Stomach (tissue), 4 donors: ENCODE measurements at regions not wholly inside any gene's neighbourhood (a gene's known extent, or its start where the extent isn't known, plus 50 kb on each side); places are given as distances from the start of the nearest gene placed in this dataset.

ENCODE experiments used
- POLR2AphosphoS5 ChIP-seq, 3 donors: sonication (generic); formaldehyde crosslinking; IDR thresholded peaks; one replicate each; pipeline ENCODE4 v1.6.1; 2016; ENCODE audit warnings: antibody characterized with exemption in 3 of 3
- TF ChIP-seq, protein P1 (sequence below), 7 experiments: fragments of 450-650 bp in 4 of 7; fragments of 200-600 bp in 3 of 7; sonication (generic) in 3 of 7; IDR thresholded peaks; one replicate each; pipeline ENCODE4 v1.5.1; 2016 to 2019; ENCODE audit warnings: antibody characterized with exemption in 7 of 7, control low read depth in 2 of 7, mild to moderate bottlenecking in 1 of 7

DNA sequence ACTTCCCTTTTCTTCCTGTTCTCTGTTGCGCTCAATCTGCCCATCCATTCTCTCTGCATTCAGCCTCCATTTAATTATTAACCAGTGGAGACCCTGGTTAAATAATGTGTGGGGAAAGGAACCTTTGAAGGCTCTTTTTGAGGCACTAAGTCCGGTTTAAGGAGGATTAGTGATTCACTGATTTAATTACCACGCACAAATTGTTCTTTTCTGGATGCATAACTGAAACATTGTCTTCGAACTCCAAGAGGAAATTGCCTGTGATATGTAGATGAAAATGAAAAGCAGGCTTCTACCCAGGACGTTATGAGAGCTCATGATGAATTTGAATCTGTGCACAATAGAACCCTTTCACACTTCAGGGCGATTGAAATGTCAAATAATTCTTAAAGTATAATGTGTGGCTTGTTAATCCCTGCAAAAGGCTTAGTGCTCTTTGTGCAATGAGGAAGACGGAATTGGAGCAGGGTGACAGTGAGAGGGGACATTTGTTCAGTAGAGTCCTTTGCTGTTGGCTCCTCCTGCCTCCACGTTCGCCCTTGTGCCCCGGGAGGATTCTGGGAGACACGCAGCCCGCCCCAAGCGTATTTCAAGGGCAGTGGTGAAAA, 51.1 kb upstream of the ZNF236 start:
- TF ChIP-seq, protein P1, sequence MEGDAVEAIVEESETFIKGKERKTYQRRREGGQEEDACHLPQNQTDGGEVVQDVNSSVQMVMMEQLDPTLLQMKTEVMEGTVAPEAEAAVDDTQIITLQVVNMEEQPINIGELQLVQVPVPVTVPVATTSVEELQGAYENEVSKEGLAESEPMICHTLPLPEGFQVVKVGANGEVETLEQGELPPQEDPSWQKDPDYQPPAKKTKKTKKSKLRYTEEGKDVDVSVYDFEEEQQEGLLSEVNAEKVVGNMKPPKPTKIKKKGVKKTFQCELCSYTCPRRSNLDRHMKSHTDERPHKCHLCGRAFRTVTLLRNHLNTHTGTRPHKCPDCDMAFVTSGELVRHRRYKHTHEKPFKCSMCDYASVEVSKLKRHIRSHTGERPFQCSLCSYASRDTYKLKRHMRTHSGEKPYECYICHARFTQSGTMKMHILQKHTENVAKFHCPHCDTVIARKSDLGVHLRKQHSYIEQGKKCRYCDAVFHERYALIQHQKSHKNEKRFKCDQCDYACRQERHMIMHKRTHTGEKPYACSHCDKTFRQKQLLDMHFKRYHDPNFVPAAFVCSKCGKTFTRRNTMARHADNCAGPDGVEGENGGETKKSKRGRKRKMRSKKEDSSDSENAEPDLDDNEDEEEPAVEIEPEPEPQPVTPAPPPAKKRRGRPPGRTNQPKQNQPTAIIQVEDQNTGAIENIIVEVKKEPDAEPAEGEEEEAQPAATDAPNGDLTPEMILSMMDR (IDR thresholded peaks at IDR 0.05), result no peak
- TF ChIP-seq POLR2AphosphoS5 (IDR thresholded peaks at IDR 0.05), result no peak
